H1 (cell line): ENCODE measurements at regions not wholly inside any gene's neighbourhood (a gene's known extent, or its start where the extent isn't known, plus 50 kb on each side); places are given as distances from the start of the nearest gene placed in this dataset.

Experiments used
- CTCF ChIA-PET: fragments of 300-600 bp; sonication (Branson Sonifier 250); formaldehyde crosslinking; loops from one replicate; lab custom pipeline; 2021; ENCODE audit not compliant: partially characterized antibody; lab: Charles Lee
- POLR2A ChIA-PET: fragments of 300-600 bp; sonication (Branson Sonifier 250); formaldehyde crosslinking; loops from one replicate; lab custom pipeline; 2021; ENCODE audit warnings: inconsistent platforms; ENCODE audit not compliant: partially characterized antibody; lab: Charles Lee
- DNase-seq, 2 experiments: peaks; one replicate each; pipeline versions ENCODE4 v3.0.0 to v3.0.0-alpha.2; 2010 to 2022; ENCODE audit warnings: low spot score in 2 of 2, low read depth in 1 of 2, mixed read lengths in 1 of 2
- FAIRE-seq: peaks from 2 replicates; lab custom pipeline; 2011; peaks lifted over from hg19 to GRCh38; lab: Jason Lieb, UNC
- H2AFZ ChIP-seq: 2 replicates; pipeline ENCODE4 v1.8.1; 2012; ENCODE audit warnings: low read length, inconsistent platforms
- H2AK5ac ChIP-seq: 2 replicates; pipeline ENCODE4 v1.6.1; 2013; ENCODE audit warnings: low read depth, low read length
- H2BK120ac ChIP-seq: replicated peaks from 2 replicates; pipeline ENCODE3; 2013; ENCODE audit warnings: low read depth, low read length, inconsistent platforms
- H2BK12ac ChIP-seq: 2 replicates; pipeline ENCODE4 v1.6.1; 2013; ENCODE audit warnings: low read depth, low read length
- H2BK15ac ChIP-seq: 2 replicates; pipeline ENCODE4 v1.6.1; 2013; ENCODE audit warnings: low read length
- H2BK20ac ChIP-seq: 2 replicates; pipeline ENCODE4 v1.6.1; 2013; ENCODE audit warnings: low read length
- H2BK5ac ChIP-seq: 2 replicates; pipeline ENCODE4 v1.6.1; 2013; ENCODE audit warnings: low read depth, low read length
- H3K14ac ChIP-seq: 2 replicates; pipeline ENCODE4 v1.6.1; 2013; ENCODE audit warnings: inconsistent platforms; ENCODE audit not compliant: insufficient read length
- H3K18ac ChIP-seq: 2 replicates; pipeline ENCODE4 v1.6.1; 2013; ENCODE audit warnings: low read length; ENCODE audit errors: extremely low read depth
- H3K23ac ChIP-seq: 2 replicates; pipeline ENCODE4 v1.6.1; 2013; ENCODE audit warnings: inconsistent platforms; ENCODE audit not compliant: insufficient read length
- H3K23me2 ChIP-seq: 2 replicates; pipeline ENCODE4 v1.6.1; 2013; ENCODE audit warnings: low read depth, low read length
- H3K27ac ChIP-seq: 2 replicates; pipeline ENCODE4 v1.6.1; 2011; ENCODE audit warnings: low read depth, low read length, inconsistent platforms
- H3K27me3 ChIP-seq, 4 experiments: replicated peaks in 1 of 4; 1 replicate in 1 of 4; 2 replicates in 3 of 4; pipeline versions ENCODE4 v1.6.1 to v1.8.1; 2011 to 2013; ENCODE audit warnings: low read length in 3 of 4, mild to moderate bottlenecking in 3 of 4, inconsistent platforms in 2 of 4, mixed read lengths in 2 of 4, moderate library complexity in 1 of 4; ENCODE audit not compliant: control insufficient read depth in 3 of 4, insufficient read depth in 3 of 4; ENCODE audit errors: extremely low read depth in 1 of 4
- H3K36me3 ChIP-seq, 4 experiments: 2 replicates each; pipeline versions ENCODE4 v1.6.1 to v1.8.1; 2011 to 2013; ENCODE audit warnings: mild to moderate bottlenecking in 4 of 4, low read length in 3 of 4, moderate library complexity in 2 of 4, control low read depth in 1 of 4, inconsistent platforms in 1 of 4; ENCODE audit not compliant: insufficient read depth in 4 of 4, control insufficient read depth in 2 of 4
- H3K4ac ChIP-seq: replicated peaks from 2 replicates; pipeline ENCODE3; 2013; ENCODE audit warnings: low read length, low read depth, mixed read lengths, inconsistent platforms; ENCODE audit not compliant: insufficient read length
- H3K4me1 ChIP-seq, 4 experiments: replicated peaks in 1 of 4; 1 replicate in 1 of 4; 2 replicates in 3 of 4; pipeline versions ENCODE4 v1.6.1 to v1.8.1; 2011 to 2013; ENCODE audit warnings: low read length in 3 of 4, inconsistent platforms in 2 of 4, mixed read lengths in 1 of 4; ENCODE audit not compliant: insufficient read depth in 4 of 4, control insufficient read depth in 3 of 4
- H3K4me2 ChIP-seq, 2 experiments: 2 replicates each; pipeline versions ENCODE4 v1.6.1 to v1.8.1; 2011 to 2013; ENCODE audit warnings: low read depth in 2 of 2, low read length in 2 of 2, control low read depth in 1 of 2, inconsistent platforms in 1 of 2, mild to moderate bottlenecking in 1 of 2; ENCODE audit not compliant: insufficient read depth in 1 of 2
- H3K4me3 ChIP-seq, 4 experiments: fragments of 200-600, 300-600 bp in 1 of 4; sonication (generic), shearing (Covaris generic), sonication (Bioruptor Twin) in 1 of 4; 2 replicates each; pipeline versions ENCODE4 v1.5.1 to v1.8.1; 2011 to 2016; ENCODE audit warnings: low read length in 4 of 4, low read depth in 3 of 4, control low read depth in 2 of 4, inconsistent platforms in 2 of 4, mild to moderate bottlenecking in 2 of 4, mixed read lengths in 1 of 4, moderate library complexity in 1 of 4; ENCODE audit not compliant: insufficient read depth in 2 of 4; ENCODE audit errors: extremely low read depth in 1 of 4
- H3K56ac ChIP-seq: replicated peaks from 2 replicates; pipeline ENCODE3; 2013; ENCODE audit warnings: low read depth, mild to moderate bottlenecking, mixed read lengths, low read length, inconsistent platforms; ENCODE audit not compliant: insufficient read length
- H3K79me1 ChIP-seq: 2 replicates; pipeline ENCODE4 v1.6.1; 2013; ENCODE audit warnings: low read depth, low read length, control low read depth
- H3K79me2 ChIP-seq, 2 experiments: 2 replicates each; pipeline versions ENCODE4 v1.6.1 to v1.8.1; 2012 to 2013; ENCODE audit warnings: low read length in 2 of 2, mild to moderate bottlenecking in 2 of 2, inconsistent platforms in 1 of 2; ENCODE audit not compliant: insufficient read depth in 2 of 2, control insufficient read depth in 1 of 2
- H3K9ac ChIP-seq, 4 experiments: replicated peaks in 1 of 4; 1 replicate in 1 of 4; 2 replicates in 3 of 4; pipeline versions ENCODE4 v1.6.1 to v1.8.1; 2011 to 2013; ENCODE audit warnings: low read depth in 3 of 4, low read length in 3 of 4, control low read depth in 2 of 4, mild to moderate bottlenecking in 2 of 4, moderate library complexity in 2 of 4, inconsistent platforms in 1 of 4; ENCODE audit errors: extremely low read depth in 1 of 4
- H3K9me3 ChIP-seq, 2 experiments: 2 replicates each; pipeline versions ENCODE4 v1.6.1 to v1.8.1; 2012 to 2013; ENCODE audit warnings: mild to moderate bottlenecking in 2 of 2, moderate library complexity in 2 of 2, control low read depth in 1 of 2, inconsistent platforms in 1 of 2, low read depth in 1 of 2, low read length in 1 of 2, mixed read lengths in 1 of 2; ENCODE audit not compliant: insufficient read depth in 2 of 2
- H4K20me1 ChIP-seq, 2 experiments: replicated peaks in 1 of 2; 2 replicates each; pipeline versions ENCODE3 to v1.8.1; 2011 to 2013; ENCODE audit warnings: inconsistent platforms in 2 of 2, low read length in 2 of 2, mild to moderate bottlenecking in 1 of 2; ENCODE audit not compliant: insufficient read depth in 2 of 2, control insufficient read depth in 1 of 2
- H4K5ac ChIP-seq: 2 replicates; pipeline ENCODE4 v1.6.1; 2013; ENCODE audit warnings: low read length, low read depth, mixed read lengths, inconsistent platforms; ENCODE audit not compliant: insufficient read length
- H4K8ac ChIP-seq: 2 replicates; pipeline ENCODE4 v1.8.0; 2013; ENCODE audit warnings: mild to moderate bottlenecking, moderate library complexity, low read length, inconsistent platforms; ENCODE audit not compliant: insufficient read depth; ENCODE audit errors: extremely low read depth
- H4K91ac ChIP-seq: replicated peaks from 2 replicates; pipeline ENCODE3; 2013; ENCODE audit warnings: low read length, mixed read lengths, inconsistent platforms; ENCODE audit not compliant: insufficient read length
- YY1 ChIP-seq: IDR thresholded peaks from 2 replicates; pipeline ENCODE4 v1.6.1; 2011; ENCODE audit warnings: low read depth, mild to moderate bottlenecking, low read length
- WGBS, 2 experiments: shearing (Covaris generic) in 1 of 2; methylation state at CpG; one replicate each; pipeline versions ENCODE4 v1.1.6 to v1.1.7; 2013 to 2015; ENCODE audit warnings: low lambda C conversion rate in 2 of 2, mixed read lengths in 2 of 2, inconsistent platforms in 1 of 2, low coverage in 1 of 2, missing lambda C conversion rate in 1 of 2; ENCODE audit not compliant: insufficient replicate concordance in 2 of 2, insufficient coverage in 1 of 2, insufficient read length in 1 of 2; ENCODE audit errors: extremely low coverage in 1 of 2, missing lambda C conversion rate in 1 of 2; 5-methylcytosine and 5-hydroxymethylcytosine counted together

- no peaks in the 10 kb centered on the region for H3K4me1 ChIP-seq
- no peak overlapping the region for H2BK120ac ChIP-seq
- no peak overlapping the region for H2AFZ ChIP-seq
- H3K79me1 ChIP-seq: no peaks in the 10 kb centered on the region
- WGBS, 2 experiments: 91% methylated on average over 3 of the region's 3 CpGs; no CpG with 5 or more reads in 1 of the 2 experiments
- CTCF ChIA-PET: interaction anchor here (1.3 to 1.7 kb wide), 2 partner anchors 16 to 236 kb away, joined by 3 to 7 read pairs; no protein-coding TSS in a partner anchor
- H3K27ac ChIP-seq: no peak overlapping the region
- DNase-seq: no peak
- no peaks in the 10 kb centered on the region for H3K79me2 ChIP-seq
- no peak overlapping the region for H3K23ac ChIP-seq
- no peak overlapping the region for H2AK5ac ChIP-seq
- no peak overlapping the region for H3K9ac ChIP-seq
- no peak overlapping the region for H3K4me3 ChIP-seq
- no peak overlapping the region for H4K91ac ChIP-seq
- no peak overlapping the region for H3K14ac ChIP-seq
- H4K5ac ChIP-seq: no peak overlapping the region
- no peak overlapping the region for H2BK12ac ChIP-seq
- no peaks in the 10 kb centered on the region for H3K23me2 ChIP-seq
- H3K18ac ChIP-seq: no peak overlapping the region
- no peak overlapping the region for H2BK20ac ChIP-seq
- FAIRE-seq: no peak
- no peak overlapping the region for H3K4ac ChIP-seq
- no peak overlapping the region for H2BK15ac ChIP-seq
- H4K20me1 ChIP-seq: no peaks in the 10 kb centered on the region
- no peak overlapping the region for H3K56ac ChIP-seq
- no peak overlapping the region for H2BK5ac ChIP-seq
- H3K36me3 ChIP-seq: no peaks in the 10 kb centered on the region
- H4K8ac ChIP-seq: no peak overlapping the region
- POLR2A ChIA-PET: no interaction called here
- H3K4me2 ChIP-seq: no peak overlapping the region
- H3K27me3 ChIP-seq: no peaks in the 10 kb centered on the region
- H3K9me3 ChIP-seq: no peaks in the 10 kb centered on the region
- no peak for TF ChIP-seq YY1
These were observed 164.9 kb upstream of the IL12A start for GRCh38 chr3:159823780-159824179.
